ENCODE measurements at regions not wholly inside any gene's neighbourhood (a gene's known extent, or its start where the extent isn't known, plus 50 kb on each side); places are given as distances from the start of the nearest gene placed in this dataset.
A peak's percentile ranks its signal among the peaks of the same experiment; 100 is the strongest.

GRCh38 chr3:104392327-104392726, 974.4 kb upstream of the ALCAM start:
- TF ChIP-seq BACH2 (CRISPR knock-in tag; IDR thresholded peaks at IDR 0.05; ENCODE audit: borderline replicate concordance): no peak
- ATAC-seq: no peak

- no peak for ATAC-seq
- no peak for TF ChIP-seq ISL1 (CRISPR knock-in tag; IDR thresholded peaks at IDR 0.05)
- no peak for TF ChIP-seq ZFP3 (CRISPR knock-in tag; IDR thresholded peaks at IDR 0.05)
- no peak for TF ChIP-seq RARB (CRISPR knock-in tag; IDR thresholded peaks at IDR 0.05)
Observed at GRCh38 chr3:104396974-104397669, 969.6 kb upstream of the ALCAM start.

- TF ChIP-seq ZFP30 (CRISPR knock-in tag; IDR thresholded peaks at IDR 0.05): no peak
- no peak for TF ChIP-seq GLIS3 (CRISPR knock-in tag; IDR thresholded peaks at IDR 0.05)
- TF ChIP-seq, protein P1, sequence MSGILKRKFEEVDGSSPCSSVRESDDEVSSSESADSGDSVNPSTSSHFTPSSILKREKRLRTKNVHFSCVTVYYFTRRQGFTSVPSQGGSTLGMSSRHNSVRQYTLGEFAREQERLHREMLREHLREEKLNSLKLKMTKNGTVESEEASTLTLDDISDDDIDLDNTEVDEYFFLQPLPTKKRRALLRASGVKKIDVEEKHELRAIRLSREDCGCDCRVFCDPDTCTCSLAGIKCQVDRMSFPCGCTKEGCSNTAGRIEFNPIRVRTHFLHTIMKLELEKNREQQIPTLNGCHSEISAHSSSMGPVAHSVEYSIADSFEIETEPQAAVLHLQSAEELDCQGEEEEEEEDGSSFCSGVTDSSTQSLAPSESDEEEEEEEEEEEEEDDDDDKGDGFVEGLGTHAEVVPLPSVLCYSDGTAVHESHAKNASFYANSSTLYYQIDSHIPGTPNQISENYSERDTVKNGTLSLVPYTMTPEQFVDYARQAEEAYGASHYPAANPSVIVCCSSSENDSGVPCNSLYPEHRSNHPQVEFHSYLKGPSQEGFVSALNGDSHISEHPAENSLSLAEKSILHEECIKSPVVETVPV (CRISPR knock-in tag; IDR thresholded peaks at IDR 0.05): no peak
- TF ChIP-seq ZNF8 (CRISPR knock-in tag; IDR thresholded peaks at IDR 0.05): no peak
- no peak for TF ChIP-seq CSDC2 (CRISPR knock-in tag; IDR thresholded peaks at IDR 0.05)
- TF ChIP-seq TCF4 (CRISPR knock-in tag; IDR thresholded peaks at IDR 0.05; ENCODE audit: borderline replicate concordance): no peak
- no peak for TF ChIP-seq SNAI2 (CRISPR knock-in tag; IDR thresholded peaks at IDR 0.05)
- TF ChIP-seq PPARA (CRISPR knock-in tag; IDR thresholded peaks at IDR 0.05; ENCODE audit: borderline replicate concordance): no peak
- no peak for TF ChIP-seq ARNTL (CRISPR knock-in tag; IDR thresholded peaks at IDR 0.05; ENCODE audit: borderline replicate concordance, low read depth)
- TF ChIP-seq ZNF70 (CRISPR knock-in tag; IDR thresholded peaks at IDR 0.05): no peak
- TF ChIP-seq ESRRG (CRISPR knock-in tag; IDR thresholded peaks at IDR 0.05): no peak
- no peak for TF ChIP-seq OSR1 (CRISPR knock-in tag; IDR thresholded peaks at IDR 0.05)
- no peak for TF ChIP-seq BACH2 (CRISPR knock-in tag; IDR thresholded peaks at IDR 0.05; ENCODE audit: borderline replicate concordance)
- TF ChIP-seq TOX (CRISPR knock-in tag; IDR thresholded peaks at IDR 0.05; ENCODE audit: borderline replicate concordance): no peak
- TF ChIP-seq ZC3H10 (CRISPR knock-in tag; IDR thresholded peaks at IDR 0.05): no peak
- ATAC-seq: no peak
Observed at GRCh38 chr3:104397713-104398112, 969.0 kb upstream of the ALCAM start.

GRCh38 chr3:104402902-104403301, 963.8 kb upstream of the ALCAM start:
- no peak for ATAC-seq
- TF ChIP-seq TCF4 (CRISPR knock-in tag; IDR thresholded peaks at IDR 0.05; ENCODE audit: borderline replicate concordance) (no peak), ZFP30 (CRISPR knock-in tag; IDR thresholded peaks at IDR 0.05) (no peak), OSR1 (CRISPR knock-in tag; IDR thresholded peaks at IDR 0.05) (no peak)

DNA sequence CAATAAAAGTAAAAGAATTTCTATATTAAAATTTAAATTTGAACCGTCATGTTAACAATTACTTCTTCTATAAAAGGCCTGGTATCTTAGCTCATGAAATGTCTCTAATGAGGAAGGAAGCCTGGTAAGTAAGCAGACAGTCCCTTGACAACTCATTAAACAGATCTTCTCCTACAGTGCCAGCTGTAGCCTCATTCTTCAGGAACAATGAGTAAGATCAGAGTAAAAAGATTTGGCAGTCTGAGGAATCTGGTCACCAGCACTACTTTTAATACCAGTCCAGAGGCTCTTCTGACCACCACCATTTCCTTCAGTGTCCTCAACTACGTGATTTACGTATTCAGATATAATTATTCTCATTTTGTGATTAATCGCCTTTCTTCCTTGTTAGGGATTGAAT, 955.0 kb upstream of the ALCAM start:
- no peak for ATAC-seq
- TF ChIP-seq TCF4 (CRISPR knock-in tag; IDR thresholded peaks at IDR 0.05; ENCODE audit: borderline replicate concordance) (no peak), ZFP3 (CRISPR knock-in tag; IDR thresholded peaks at IDR 0.05) (peak; percentile 71)

- ATAC-seq: no peak
- TF ChIP-seq CREB5 (CRISPR knock-in tag; IDR thresholded peaks at IDR 0.05; ENCODE audit: low read depth): no peak
- peak; percentile 92 for TF ChIP-seq ISL1 (CRISPR knock-in tag; IDR thresholded peaks at IDR 0.05)
- no peak for TF ChIP-seq ZNF565 (CRISPR knock-in tag; conservative IDR thresholded peaks at IDR 0.05; ENCODE audit: low read depth)
Observed at GRCh38 chr3:104412608-104413580, 953.8 kb upstream of the ALCAM start.

GRCh38 chr3:104428337-104428925, 938.3 kb upstream of the ALCAM start:
- TF ChIP-seq ZFP3 (CRISPR knock-in tag; IDR thresholded peaks at IDR 0.05): no peak
- TF ChIP-seq TOX (CRISPR knock-in tag; IDR thresholded peaks at IDR 0.05; ENCODE audit: borderline replicate concordance): no peak
- TF ChIP-seq ISL1 (CRISPR knock-in tag; IDR thresholded peaks at IDR 0.05): no peak
- TF ChIP-seq ZC3H10 (CRISPR knock-in tag; IDR thresholded peaks at IDR 0.05): no peak
- TF ChIP-seq PPARA (CRISPR knock-in tag; IDR thresholded peaks at IDR 0.05; ENCODE audit: borderline replicate concordance): no peak
- TF ChIP-seq ZNF8 (CRISPR knock-in tag; IDR thresholded peaks at IDR 0.05): no peak
- no peak for TF ChIP-seq GLIS3 (CRISPR knock-in tag; IDR thresholded peaks at IDR 0.05)
- no peak for TF ChIP-seq CSDC2 (CRISPR knock-in tag; IDR thresholded peaks at IDR 0.05)
- TF ChIP-seq, protein P2, sequence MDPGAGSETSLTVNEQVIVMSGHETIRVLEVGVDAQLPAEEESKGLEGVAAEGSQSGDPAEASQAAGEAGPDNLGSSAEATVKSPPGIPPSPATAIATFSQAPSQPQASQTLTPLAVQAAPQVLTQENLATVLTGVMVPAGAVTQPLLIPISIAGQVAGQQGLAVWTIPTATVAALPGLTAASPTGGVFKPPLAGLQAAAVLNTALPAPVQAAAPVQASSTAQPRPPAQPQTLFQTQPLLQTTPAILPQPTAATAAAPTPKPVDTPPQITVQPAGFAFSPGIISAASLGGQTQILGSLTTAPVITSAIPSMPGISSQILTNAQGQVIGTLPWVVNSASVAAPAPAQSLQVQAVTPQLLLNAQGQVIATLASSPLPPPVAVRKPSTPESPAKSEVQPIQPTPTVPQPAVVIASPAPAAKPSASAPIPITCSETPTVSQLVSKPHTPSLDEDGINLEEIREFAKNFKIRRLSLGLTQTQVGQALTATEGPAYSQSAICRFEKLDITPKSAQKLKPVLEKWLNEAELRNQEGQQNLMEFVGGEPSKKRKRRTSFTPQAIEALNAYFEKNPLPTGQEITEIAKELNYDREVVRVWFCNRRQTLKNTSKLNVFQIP (CRISPR knock-in tag; IDR thresholded peaks at IDR 0.05; ENCODE audit: borderline replicate concordance, low read depth): no peak
- TF ChIP-seq TCF4 (CRISPR knock-in tag; IDR thresholded peaks at IDR 0.05; ENCODE audit: borderline replicate concordance): no peak
- ATAC-seq: no peak
